ENCODE measurements at regions not wholly inside any gene's neighbourhood (a gene's known extent, or its start where the extent isn't known, plus 50 kb on each side); places are given as distances from the start of the nearest gene placed in this dataset.

DNA sequence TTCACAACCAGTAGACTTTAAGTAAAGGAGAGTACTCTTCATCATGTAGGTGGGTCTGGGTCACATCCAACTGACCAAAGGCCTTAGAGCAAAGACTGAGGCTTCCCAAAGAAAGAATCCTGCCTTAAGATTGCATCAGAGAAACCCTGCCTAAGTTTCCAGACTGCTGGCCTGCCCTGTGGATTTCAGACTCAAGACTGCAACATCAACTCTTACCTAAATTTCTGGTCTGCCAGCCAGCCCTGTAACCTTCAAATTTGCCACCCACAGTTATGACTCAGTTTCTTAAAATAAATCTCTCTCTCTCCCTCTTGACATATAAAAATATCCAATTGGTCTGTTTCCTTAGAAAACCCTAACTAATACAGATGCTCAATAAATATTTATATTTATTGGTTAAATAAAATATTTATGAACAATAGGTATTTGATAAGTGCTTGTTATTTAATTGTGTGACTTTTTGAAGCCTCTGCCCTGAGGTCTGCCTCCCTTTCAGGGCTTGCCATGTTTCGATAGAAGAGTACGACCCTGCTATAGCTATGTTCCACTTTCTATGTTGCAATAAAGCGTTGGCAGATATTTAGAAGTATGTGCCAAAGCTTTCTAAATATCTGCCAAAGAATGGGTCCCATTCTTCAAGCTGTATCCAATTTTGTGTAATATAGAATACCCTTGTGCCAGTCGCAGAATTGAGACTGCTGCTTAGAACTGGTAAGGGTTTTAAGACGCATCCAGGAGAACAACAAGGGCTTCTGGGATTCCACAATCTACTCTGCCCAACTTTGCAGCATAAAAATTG lies 65.7 kb downstream of the TMEM30B start:
- Histone ChIP-seq H3K27me3 (no peaks in the 10 kb centered on the region), H3K4me3 (replicated peaks in 1 of 3) (no peak overlapping the region), H3K4me1 (peaks cover 6 to 7% of the 10 kb centered on the region in 2 donors), H3K27ac (no peak overlapping the region), H3K9me3 (no peaks in the 10 kb centered on the region), H3K36me3 (no peaks in the 10 kb centered on the region)
- intact Hi-C loops (cut with DNase I) = no loop called here
- TF ChIP-seq, protein P1, sequence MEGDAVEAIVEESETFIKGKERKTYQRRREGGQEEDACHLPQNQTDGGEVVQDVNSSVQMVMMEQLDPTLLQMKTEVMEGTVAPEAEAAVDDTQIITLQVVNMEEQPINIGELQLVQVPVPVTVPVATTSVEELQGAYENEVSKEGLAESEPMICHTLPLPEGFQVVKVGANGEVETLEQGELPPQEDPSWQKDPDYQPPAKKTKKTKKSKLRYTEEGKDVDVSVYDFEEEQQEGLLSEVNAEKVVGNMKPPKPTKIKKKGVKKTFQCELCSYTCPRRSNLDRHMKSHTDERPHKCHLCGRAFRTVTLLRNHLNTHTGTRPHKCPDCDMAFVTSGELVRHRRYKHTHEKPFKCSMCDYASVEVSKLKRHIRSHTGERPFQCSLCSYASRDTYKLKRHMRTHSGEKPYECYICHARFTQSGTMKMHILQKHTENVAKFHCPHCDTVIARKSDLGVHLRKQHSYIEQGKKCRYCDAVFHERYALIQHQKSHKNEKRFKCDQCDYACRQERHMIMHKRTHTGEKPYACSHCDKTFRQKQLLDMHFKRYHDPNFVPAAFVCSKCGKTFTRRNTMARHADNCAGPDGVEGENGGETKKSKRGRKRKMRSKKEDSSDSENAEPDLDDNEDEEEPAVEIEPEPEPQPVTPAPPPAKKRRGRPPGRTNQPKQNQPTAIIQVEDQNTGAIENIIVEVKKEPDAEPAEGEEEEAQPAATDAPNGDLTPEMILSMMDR (IDR thresholded peaks at IDR 0.05) = no peak
- no peak for TF ChIP-seq POLR2A (IDR thresholded peaks at IDR 0.05)
- WGBS, 2 donors = 90 to 95% methylated on average over 5 of the region's 5 CpGs
- DNase-seq = no peak

DNA sequence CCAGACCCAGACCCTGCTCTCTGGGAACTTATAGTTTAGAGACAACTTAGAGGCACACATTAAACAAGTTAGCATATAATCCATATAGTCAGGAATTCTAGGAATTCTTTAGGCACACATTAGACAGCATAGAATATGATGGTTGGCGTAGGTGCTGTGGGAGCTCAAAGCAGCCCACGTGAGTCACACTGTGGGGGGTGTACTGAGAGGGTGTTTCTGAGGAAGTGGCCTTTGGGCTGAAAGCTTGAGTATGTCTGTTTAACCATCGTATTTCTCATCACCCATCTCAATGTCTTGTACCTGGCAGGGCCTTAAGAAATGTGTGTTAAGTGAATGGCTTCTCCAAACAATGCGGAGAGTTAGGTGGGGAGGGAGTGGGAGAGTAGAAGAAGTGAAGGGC lies 67.2 kb downstream of the TMEM30B start:
- no peak for TF ChIP-seq POLR2A (IDR thresholded peaks at IDR 0.05)
- TF ChIP-seq, protein P1 (IDR thresholded peaks at IDR 0.05) = no peak
- WGBS, 2 donors = 88 to 90% methylated on average over 4 of the region's 4 CpGs
- no peaks in the 10 kb centered on the region for H3K36me3 ChIP-seq
- peaks cover 6 to 7% of the 10 kb centered on the region in 2 donors for H3K4me1 ChIP-seq
- no peaks in the 10 kb centered on the region for H3K9me3 ChIP-seq
- DNase-seq = no peak
- H3K4me3 ChIP-seq (replicated peaks in 1 of 3) = no peak overlapping the region
- no peaks in the 10 kb centered on the region for H3K27me3 ChIP-seq
- intact Hi-C loops (cut with DNase I) = no loop called here
- no peak overlapping the region for H3K27ac ChIP-seq

DNA sequence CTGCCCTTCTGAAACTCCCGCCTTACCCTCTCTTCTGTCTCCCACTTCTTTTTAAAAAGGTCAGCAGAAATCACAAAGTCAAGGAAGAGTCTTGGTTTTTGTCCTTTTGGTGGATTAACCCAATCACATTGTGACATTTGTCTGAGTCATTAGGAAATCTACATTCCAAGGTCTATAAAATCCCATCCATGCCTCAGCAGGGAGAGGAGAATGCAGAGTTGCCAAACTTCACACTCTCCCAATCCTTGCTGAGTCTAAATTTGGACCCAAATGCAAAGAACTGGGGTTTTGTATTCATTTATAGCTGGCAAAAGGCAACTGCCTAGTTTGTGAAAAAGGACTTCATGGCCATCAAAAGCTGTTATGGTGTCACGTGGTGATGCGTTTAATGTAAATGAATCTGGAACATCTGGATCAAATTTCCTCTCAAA lies 67.9 kb downstream of the TMEM30B start:
- Histone ChIP-seq H3K36me3 (no peaks in the 10 kb centered on the region), H3K27me3 (no peaks in the 10 kb centered on the region), H3K4me3 (replicated peaks in 1 of 3) (no peak overlapping the region), H3K9me3 (no peaks in the 10 kb centered on the region), H3K4me1 (peaks cover under 1 to 1% of the 10 kb centered on the region in 2 donors), H3K27ac (no peak overlapping the region)
- DNase-seq = no peak
- 87 to 89% methylated on average over 3 of the region's 3 CpGs for WGBS, 2 donors
- intact Hi-C loops (cut with DNase I) = no loop called here
- TF ChIP-seq, protein P1 (IDR thresholded peaks at IDR 0.05) = no peak
- no peak for TF ChIP-seq POLR2A (IDR thresholded peaks at IDR 0.05)

DNA sequence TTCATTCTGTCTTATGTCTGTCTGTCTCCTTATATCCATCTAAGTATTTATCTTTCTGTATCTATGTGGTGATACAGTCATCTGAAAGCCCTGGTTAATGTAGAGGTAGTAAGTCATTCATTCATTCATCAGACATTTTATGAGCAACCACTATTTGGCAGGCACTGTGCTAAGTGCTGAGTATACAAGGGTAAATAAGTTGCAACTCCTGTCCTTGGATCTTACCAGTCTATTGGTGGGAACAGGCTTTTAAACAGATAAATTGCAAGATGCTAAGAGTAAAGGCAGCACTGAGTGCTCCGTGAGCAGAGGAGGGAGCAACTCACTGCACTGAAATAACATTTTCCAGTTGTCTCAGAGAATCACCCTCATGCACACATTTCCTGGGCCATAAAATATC lies 68.6 kb downstream of the TMEM30B start:
- TF ChIP-seq, protein P1 (IDR thresholded peaks at IDR 0.05) = no peak
- TF ChIP-seq POLR2A (IDR thresholded peaks at IDR 0.05) = no peak
- intact Hi-C loops (cut with DNase I) = no loop called here
- Histone ChIP-seq H3K27me3 (no peaks in the 10 kb centered on the region), H3K27ac (no peak overlapping the region), H3K4me3 (replicated peaks in 1 of 3) (no peak overlapping the region), H3K4me1 (no peaks in the 10 kb centered on the region), H3K36me3 (no peaks in the 10 kb centered on the region), H3K9me3 (no peaks in the 10 kb centered on the region)
- no peak for DNase-seq
- WGBS, 2 donors = 80 to 81% methylated on average over 1 of the region's 1 CpG

DNA sequence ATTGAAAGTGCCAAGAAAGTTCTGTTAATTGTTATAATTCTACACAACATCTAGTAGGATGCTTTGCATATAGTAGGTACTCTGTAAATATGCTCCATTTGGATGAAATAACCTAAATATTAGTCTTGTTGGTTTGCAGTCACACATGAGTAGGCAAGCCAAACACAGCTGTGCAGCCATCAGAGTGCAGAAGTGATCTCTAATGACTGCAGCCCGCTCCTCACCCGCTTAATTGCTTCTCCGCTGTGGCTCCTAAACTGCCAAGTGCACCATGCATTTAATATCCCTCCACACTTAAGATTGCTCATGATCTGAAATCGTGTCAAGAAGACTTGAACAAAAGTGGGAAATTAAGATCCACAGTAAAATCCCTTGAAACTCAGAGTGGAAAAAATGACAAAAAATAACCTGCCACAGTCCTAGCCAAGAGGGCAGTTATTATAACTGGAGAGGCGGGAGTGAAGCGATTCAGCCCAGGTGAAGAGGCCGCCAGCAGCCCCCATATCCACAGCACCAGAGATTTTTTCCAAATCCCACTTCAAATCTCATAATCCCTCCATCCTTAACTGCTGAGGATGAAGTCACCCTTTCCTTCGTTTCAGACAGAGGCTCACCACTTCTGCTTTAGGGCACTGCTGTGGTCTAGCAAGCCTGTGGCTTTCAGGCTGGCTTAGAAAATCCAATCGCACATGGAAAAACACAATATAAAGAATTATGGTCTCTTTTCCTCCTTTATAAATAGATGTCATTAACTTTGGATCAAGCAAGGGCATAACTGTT lies 69.5 kb downstream of the TMEM30B start:
- Histone ChIP-seq H3K27me3 (no peaks in the 10 kb centered on the region), H3K4me3 (replicated peaks in 1 of 3) (no peak overlapping the region), H3K27ac (no peak overlapping the region), H3K36me3 (no peaks in the 10 kb centered on the region), H3K4me1 (no peaks in the 10 kb centered on the region), H3K9me3 (no peaks in the 10 kb centered on the region)
- no peak for DNase-seq
- intact Hi-C loops (cut with DNase I) = no loop called here
- 74% methylated on average over 9 of the region's 9 CpGs for WGBS, 2 donors
- TF ChIP-seq, protein P1 (IDR thresholded peaks at IDR 0.05) = no peak
